Dermis blood vessel endothelial cell (primary cell): ENCODE measurements at regions not wholly inside any gene's neighbourhood (a gene's known extent, or its start where the extent isn't known, plus 50 kb on each side); places are given as distances from the start of the nearest gene placed in this dataset.

Source experiments
- DNase-seq: peaks from one replicate; pipeline ENCODE4 v3.0.0; 2010

DNA sequence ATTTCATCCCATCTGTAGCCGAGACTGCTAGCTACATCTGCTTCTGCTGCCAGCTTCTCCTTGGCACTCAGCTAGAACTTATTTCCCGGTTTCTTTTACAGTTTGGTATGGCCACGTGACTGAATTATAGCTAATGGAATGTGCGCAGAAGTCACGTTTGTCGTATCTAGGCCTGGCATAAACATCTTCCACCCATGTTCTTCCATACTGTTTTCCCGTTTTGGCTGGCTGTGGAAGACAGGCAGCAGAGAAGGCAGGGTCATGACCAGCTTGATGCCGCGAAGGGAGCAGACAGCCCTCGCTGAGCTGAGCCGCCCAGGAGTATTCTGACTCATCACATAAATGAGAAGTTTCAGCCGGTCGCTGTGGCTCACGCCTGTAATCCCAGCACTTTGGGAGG is 186.7 kb downstream of the RFC3 start:
- no peak for DNase-seq

DNA sequence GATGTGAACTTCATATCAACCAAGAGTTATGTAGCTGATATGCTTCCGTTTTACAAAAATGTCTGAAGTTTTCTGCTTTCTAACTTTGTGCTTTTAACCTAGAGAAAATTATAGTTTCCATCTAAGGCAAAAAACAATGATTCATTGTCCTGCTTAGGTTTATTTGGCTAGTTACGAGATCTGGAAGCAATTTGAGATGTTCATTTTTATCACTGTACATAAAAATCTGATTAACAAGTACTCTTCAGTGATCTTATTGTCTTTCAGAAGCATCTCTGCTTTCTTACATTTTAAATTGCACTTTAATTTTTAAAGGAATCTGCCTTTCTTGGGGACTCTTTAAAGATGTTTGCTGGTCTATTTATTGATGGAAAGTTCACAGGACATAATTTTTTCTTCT is 188.1 kb downstream of the RFC3 start:
- DNase-seq = no peak

DNA sequence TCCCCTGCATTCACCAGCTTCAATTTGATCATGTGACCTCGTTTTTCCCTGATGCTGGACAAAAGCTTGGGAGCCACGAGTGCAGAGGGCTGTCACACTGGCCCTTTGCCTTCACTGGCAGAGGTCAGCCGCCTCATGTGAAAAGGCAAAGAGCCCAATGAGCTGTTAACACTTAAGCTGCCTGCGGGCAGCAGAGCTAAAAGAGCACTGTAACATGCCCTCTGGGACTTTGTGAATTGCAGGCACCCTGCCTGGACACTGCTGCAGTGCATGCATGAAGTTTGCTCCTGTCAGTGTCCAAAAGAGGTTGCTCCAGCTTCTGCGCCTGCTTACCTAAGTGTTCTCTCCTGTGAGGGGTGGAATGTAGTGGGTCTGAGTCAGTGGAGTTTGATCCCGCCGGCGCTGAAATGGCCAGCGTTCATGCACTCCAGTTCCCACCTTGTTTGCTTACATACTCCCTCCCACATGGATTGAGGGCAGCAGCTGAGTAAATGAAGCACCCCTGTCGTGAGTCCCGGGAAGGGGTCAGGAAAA is 193.7 kb downstream of the RFC3 start:
- DNase-seq = no peak

DNA sequence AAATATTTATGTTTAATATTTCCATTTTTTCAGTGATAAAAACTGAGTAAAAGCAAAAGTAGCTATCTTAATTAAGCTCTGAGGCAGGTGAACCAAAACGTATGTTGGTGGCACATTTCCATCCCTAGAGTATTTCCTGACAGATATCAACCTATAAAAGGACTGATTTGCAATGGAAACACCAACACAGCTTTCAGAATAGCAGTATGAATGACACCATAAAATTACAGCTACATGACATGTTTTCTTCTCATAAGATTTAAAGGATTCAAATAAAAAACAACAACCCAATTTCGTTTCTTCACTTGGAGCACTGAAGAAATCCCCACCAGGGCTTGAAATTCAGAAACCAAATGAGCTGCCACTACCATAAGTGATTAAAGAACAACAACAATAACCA is 194.4 kb downstream of the RFC3 start:
- DNase-seq = no peak

DNA sequence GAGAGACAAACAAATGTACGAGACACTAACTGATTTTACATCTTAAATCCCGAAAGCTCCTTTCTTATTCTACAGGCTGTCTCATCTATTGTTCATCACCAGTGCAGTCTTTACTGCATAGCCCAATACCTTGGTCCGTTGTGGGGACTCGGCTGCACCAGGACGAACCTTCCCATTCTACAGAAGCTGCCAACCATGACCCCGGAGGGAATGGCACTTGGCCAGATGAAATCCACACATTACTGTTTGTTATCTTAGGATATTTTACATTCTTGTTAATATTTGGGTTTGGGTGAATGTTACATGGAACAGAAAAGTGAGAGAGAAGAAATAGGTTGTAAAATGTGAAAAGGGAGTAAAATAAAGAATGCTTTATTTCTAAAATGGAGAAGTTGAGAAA is 195.1 kb downstream of the RFC3 start:
- DNase-seq = no peak

DNA sequence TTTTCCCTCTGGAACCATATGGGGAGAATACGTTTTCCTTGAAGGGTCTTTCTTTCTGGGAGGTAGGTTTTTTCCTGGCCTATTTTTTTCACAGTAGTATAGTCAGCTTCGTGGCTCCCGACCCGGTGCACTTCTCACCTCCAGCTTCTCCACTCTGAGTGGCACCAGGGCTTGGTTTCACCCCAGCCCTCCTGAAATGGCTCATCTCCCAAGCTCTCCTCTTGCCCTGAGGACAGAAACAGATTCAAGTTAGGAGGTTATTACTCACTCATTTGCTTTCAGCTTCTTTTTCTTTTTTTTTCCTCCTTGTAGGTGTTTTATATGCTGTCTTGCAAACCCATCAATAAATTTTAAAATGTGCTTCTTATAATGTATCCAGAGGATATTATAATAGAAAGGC is 199.3 kb downstream of the RFC3 start:
- DNase-seq = no peak

DNA sequence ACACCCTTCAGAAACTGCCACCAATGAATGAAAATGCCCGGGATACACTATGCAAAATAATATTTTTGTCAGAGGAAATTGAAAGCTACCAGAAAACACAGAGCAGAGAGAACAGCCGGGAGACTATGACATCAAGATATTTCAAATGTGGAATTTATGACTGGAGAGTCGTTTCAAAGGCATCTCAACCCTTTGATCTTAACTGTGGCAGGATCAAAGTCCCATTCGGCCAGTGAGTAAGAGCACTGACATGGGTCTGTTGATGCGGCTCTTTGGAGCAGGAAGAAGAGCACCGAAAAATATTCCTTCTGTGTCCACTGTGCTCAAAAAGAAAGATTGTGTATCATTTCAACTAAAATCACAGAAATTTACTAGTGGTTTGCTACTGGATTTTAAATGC is 201.9 kb downstream of the RFC3 start:
- DNase-seq = no peak

DNA sequence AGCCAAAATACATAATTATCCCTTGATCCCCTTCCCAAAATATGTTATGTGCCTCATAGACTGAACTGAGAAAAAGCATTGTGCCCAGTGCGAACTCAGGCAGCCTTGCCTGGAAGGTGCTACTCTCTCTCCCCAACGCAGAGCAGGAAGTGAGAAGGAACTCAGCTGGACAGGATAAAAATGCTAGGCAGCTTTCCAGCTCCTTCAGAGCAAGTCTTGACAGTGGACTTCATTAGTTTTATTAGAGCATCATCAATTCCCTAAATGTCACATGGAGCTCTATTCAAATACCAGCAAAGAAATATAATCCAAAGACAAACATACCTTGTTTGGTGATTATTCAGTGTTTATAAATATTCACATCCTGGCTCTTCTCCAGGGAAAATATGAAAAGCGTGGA is 202.4 kb downstream of the RFC3 start:
- peak; percentile 2 for DNase-seq

DNA sequence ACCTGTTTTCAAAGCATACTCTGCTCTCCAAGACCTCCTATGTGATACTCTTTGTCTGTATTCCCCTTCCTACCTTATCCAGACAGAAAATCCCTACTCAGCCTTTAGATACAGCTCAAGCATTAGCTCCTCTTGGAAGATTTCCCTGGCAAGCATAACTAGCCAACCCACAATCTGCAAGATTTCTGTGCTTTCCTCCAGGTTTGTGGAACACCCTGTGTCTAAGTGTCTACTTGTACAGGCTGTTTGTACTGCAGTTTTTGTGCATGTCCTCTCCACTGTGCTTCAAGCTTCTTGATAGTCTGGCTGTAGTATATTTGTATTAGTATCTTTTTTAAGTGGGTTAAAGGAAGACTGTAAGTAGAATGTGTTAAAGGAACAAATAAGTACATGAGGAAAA is 203.7 kb downstream of the RFC3 start:
- no peak for DNase-seq

DNA sequence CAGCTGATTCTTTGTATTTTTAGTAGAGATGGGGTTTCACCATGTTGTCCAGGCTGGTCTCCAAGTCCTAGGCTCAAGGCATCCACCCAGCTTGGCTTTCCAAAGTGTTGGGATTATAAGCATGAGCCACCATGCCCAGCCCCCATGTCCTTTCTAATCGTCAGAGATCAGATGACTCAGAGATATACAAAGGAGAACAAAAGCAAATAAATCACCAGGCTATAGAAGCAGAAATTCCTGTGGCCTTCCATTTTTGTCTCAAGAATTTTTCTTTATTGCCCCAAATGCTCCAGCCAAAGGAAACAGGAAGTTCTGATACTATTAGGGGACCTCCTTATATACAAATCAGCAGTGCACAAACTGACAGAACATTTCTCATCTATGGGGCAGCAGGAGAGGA is 207.8 kb downstream of the RFC3 start:
- DNase-seq = peak; percentile 16

DNA sequence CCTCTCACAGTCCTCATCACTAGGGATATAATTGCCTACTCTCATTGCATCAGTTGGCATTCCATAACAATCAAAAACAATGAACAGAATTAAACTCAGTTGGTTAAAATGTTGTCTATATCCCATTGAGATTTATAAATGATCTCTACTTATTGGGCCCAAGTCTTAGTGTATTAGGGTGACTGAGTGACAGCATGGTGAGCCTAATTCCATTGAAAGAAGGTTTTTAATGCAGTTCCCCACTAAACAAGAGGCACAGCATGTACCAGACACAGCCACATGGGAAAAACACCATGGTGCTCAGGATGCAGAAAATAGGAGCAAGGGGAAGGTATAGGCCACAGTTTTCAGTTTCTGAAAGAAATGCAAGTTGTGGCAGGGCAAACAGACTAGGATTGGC is 208.4 kb downstream of the RFC3 start:
- no peak for DNase-seq

DNA sequence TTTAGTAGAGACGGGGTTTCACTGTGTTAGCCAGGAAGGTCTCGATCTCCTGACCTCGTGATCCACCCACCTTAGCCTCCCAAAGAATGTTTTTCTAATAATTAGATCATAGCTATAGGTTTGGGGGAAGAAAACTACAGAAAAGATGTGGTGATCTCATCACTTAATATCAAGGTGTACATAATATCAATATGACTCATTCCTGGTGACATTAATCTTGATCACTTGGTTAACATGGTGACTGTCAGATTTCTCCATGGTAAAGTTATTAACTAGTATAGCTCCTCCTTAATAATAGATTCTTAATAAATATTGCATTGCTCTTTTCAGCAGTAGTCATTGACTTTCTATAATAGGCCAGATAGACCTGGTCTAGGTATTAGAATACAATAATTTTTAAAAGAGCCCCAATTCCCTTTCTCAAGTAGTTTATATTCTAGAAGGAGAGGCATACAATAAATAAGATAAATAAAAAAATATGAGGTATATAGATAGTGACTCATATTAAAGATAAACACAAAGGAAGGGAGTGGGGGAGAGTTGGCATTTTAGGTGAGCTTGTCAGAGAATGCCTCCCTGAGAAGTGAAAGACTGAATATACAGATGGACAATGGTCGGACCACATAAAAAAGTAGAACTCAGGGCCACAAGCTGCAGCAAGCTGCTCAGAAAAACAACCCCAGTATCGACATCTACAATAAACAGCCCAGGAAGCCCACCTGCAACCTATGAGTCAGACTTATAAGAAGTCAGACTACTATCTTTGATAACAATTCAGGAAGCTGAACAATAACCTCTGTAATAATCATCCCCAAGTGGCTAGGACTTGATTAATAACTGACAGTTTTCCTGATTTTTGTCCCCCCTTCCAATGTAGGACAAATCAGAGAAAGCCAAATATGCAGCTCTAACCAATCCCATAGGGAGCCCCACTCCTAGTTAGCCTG is 210.8 kb downstream of the RFC3 start:
- DNase-seq = no peak

DNA sequence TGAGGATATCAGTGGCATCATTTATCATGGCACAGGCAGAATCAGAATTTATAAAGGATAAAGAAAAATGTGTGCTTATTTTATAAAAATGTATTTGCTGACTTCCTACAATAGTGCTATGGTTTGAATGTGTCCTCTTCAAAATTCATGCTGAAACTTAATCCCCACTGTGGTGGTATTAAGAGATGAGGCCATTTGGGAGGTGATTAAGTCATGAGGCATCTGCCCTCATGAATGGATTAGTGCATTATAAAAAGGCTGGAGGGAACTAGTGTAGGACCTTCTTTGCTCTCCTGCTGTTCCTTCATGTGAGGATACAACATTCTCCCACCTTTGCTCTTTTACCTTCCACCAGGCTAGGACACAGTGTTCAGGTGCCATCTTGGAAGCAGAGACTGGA is 212.8 kb downstream of the RFC3 start:
- DNase-seq = no peak

DNA sequence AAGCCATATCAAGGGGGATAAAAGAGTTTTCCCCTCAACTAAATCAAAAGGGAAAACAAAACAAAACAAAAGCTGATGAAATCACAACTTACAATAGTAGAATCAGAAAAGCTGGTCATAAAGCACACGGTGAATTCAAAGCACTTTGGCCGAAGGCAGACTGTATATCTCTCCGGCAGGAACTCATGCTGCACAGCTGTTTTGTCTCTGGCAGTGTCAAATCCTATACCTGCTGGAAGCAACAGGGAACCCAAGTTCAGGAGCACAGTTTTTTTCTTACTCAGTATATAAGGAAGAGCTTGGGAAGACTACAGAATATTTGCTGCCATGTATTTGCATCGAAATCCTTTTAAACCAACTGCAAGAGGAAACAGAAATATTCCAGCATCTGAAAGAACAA is 213.7 kb downstream of the RFC3 start:
- DNase-seq = no peak

DNA sequence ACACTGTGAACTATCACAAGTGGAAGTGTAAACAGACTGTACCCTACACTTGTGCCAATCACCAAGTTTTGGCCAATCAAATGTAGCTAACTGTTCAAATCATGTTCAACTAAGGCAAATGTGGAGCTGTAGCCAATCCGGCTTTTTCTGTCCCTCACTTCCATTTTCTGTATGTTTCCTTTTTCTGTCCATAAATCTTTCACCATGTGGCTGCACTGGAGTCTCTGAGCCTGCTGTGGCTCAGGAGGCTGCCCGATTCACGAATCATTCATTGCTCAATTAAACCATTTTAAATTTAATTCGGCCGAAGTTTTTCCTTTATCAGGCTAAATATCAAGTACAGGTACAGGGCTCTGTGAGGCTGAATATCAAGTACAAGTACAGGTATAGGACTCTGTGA is 216.5 kb downstream of the RFC3 start:
- no peak for DNase-seq

DNA sequence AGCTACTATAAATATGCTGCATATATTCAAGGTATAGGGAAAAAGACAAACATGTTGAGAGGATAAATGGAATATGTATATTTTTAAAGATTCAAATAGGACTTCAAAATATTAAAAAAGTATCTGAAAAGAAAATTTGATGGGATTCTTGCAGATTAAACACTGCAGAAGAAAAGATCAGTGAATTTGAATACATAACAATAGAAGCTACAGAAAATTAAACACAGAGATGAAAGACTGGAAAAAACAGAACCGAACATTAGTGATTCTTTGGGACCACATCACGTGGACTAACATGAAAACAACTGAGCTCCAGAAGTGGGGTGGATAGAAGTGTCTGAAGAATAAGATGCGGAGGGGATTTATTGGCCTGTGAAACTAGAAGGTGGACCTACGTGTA is 217.2 kb downstream of the RFC3 start:
- DNase-seq = no peak

DNA sequence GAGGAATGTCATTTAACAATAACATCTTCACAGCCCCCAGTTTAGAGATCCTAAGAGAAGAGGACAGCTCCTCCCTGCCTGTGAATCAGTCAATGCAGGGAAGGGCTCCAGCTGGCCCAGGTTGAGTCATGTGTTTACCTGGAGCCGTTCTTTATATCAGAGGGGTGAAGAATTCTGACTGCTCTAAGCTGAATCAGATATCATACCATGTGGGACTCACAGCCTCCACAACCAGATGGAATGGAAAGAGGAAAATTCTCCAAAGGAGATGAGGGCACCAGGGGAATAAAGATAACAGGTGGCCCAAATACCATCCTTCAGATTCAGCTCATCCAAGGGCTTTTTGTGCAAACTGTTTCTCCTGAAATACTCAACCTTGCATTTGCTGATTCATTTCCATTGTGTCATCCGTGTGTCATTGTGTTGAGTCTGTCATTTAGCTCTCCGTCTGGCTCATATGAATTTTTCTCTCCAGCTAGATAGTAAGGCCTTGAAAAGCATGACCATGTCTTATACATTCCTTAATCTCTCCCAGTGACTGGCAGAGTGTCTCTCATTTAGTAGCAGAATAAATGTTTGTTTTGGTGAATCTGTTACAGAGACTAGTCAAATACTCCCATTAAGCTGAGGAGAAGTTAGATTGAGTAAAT is 217.9 kb downstream of the RFC3 start:
- DNase-seq = no peak

DNA sequence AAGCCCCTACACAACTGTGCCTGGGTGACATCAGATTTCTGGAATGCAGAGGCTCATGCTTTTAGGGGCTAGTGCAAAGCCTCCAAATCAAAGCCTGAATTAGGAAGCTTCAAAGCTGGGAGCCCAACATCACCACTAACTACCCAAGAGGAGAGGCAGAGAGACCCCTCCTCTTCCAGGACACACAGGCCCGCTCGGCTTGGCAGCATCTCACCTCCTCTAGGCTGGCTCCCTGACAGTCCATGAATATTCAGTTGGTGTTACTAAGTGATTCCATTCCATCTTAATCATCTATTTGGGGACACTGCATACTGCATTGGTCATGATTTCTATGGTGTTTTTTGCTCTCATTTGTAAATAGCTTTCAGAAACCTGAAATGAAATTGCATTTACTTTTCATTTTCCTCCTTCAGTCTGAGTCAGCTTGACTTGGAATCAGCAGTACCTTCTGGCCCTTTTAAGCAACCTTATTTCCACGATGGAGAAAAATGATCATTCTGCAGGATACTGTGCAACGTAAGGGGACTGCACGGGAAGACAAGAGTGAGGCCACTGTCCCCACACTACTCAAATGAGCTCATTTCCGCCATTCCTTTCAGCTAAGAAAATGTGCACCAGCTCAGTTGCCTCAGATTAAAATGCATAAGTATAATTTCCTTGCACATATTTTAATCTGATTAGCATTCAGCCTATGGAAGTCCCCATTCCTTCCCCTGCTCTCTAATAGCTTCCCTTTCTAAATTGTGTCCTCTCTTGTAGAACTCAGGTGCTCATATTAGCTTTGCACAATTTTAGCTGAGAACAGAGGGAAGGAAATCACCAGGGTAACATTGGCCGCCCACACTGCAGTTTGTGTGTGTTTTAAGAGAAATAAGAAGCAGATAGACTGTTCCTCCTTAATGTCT is 219.9 kb downstream of the RFC3 start:
- no peak for DNase-seq

DNA sequence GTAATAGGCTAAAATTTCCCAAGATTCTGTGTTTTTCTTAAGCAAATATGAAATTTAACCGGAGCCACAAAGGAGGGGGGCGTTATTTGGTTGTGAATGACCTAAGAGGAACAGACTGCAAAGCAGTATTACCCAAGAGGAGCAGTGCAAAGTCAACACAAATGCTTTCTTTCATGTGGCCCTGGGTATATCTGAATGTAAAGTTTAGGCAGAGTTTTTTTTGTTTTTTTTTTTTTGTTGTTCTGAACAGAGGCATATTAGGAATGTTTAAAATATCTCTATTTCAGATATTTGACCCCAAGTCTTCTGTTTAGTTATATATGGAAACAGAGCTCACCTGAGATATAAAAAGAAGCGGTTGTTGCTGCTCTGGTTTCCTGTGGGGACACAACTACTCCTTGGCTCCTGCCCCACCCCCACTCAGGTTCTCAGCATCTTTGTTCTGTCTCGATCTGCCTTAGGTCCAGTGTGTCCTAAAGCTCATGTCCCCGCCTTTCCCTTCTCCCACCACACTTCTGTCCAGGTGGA is 220.7 kb downstream of the RFC3 start:
- no peak for DNase-seq

DNA sequence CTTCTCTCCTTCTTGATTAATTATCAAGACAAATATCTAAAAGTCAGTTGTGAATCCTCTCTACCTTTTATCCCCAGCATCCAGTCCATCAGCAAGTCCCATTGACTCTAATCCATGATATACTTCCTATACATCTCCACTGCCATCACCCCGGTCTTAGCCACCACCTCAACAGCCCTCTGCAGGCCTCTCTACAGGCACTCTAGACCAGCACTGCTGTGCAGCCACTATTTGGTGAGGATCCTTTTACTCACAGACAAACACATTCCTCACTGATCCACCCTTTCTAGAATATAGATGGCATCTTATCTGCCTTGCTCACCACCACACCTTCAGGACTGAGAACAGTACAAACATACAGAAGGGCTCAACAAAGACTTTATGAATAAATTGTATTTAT is 221.7 kb downstream of the RFC3 start:
- DNase-seq = no peak

DNA sequence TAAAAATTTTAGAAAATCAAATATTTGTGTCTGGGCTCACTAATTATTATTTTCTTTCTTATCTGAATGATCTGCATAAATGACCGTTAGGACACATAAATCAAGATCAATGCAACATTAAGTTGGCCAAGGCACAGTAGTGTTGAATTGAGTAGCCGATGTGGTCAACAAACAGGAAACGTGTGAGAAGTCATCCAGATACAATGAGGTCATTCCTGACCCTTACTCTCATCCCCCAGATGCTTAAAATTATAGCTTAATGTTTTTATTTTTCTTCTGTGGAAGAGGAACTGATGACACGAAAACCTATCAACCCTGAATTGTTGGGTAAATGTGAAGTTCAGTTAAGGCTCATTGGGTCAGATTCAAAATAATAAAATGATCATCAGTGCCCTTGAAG is 222.9 kb downstream of the RFC3 start:
- no peak for DNase-seq

DNA sequence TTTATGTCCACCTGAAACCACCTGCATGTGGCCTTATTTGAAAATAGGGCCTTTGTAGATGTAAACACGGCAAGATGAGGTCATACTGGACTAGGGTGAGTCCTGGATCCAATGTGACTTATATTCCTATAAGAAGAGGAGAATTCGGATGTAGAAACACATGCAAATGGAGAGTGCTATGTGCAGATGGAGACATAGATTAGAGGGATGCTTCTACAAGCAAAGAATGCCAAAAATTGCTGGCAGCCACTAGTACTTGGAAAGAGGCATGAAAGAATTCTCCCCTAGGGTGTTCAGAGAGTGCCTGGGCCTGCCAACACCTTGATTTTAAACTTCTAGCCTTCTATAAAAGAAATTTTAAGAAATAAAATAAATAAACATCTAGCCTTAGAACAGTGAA is 226.1 kb downstream of the RFC3 start:
- DNase-seq = no peak

DNA sequence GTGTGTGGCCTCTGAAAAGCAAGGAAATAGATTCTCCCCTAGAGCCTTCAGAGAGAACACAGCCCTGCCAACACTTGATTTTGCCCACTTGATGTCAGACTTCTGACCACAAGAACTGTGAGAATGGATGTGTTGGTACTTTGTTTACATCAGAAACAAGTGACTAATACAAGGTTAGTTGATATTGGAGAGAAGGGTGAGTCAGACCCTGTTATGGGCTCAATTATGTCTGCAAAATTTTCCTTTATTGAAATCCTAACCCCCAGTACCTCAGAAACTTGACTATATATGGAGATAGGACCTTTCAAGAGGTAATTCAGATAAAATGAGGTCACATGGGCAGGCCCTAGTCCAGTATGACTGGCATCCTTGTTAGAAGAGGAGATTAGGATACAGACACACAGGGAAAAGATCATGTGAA is 226.7 kb downstream of the RFC3 start:
- peak; percentile 1 for DNase-seq
